ENCODE measurements at regions not wholly inside any gene's neighbourhood (a gene's known extent, or its start where the extent isn't known, plus 50 kb on each side); places are given as distances from the start of the nearest gene placed in this dataset.

DNA sequence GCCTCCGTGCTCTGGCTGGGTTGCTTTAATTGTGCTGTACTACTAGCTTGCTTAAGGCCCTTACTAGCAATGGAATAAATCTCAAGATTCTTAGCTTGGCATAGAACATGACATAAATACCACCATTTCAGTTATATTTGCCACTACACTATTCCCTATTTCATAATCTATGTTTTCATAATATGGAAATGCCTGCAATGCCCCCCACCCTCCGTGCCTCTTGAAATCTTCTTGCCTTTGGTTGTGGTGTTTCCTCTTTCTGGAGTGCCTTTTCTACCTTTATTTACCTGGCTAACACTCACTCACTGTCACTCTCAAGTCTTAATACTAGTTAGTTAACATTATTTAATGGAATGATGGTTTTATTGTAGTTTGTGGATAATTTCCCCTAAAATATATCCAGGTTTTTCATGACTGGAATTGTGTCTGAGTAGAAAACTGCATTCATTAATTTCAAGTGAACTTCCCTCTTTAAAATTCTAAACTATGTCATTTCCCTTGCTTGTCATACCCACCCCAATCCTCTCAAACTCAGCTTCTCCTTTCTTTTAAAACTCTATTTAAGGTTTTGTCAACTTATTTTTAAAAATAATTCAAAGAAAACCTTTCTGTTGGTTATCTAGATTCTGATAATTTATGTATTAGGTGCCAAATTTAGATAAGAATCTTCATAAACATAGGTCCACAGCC lies 521.7 kb upstream of the DAB2 start:
- Histone ChIP-seq H3K27me3 (ENCODE audit: control insufficient read depth, insufficient read depth, low read length) (no peaks in the 10 kb centered on the region), H4K20me1 (ENCODE audit: control insufficient read depth, extremely low read depth, insufficient read depth, low read length) (no peaks in the 10 kb centered on the region), H3K9ac (ENCODE audit: insufficient read depth, low read length) (no peak overlapping the region), H3K9me3 (ENCODE audit: control insufficient read depth, insufficient read depth, low read depth, low read length) (no peaks in the 10 kb centered on the region), H3K27ac (ENCODE audit: insufficient read depth, low read length) (no peak overlapping the region), H3K4me2 (ENCODE audit: extremely low read depth, insufficient read depth, low read length) (no peak overlapping the region), H3K79me2 (ENCODE audit: control insufficient read depth, insufficient read depth, low read length) (no peaks in the 10 kb centered on the region), H3K36me3 (ENCODE audit: control insufficient read depth, insufficient read depth, low read length) (no peaks in the 10 kb centered on the region), H3K4me3 (replicated peaks in 1 of 4; ENCODE audit: control extremely low read depth in 1 of 4, insufficient read depth in 1 of 4, low read depth in 3 of 4, low read length in 4 of 4) (no peak overlapping the region), H3K4me1 (ENCODE audit: control insufficient read depth, extremely low read depth, insufficient read depth, low read length) (no peaks in the 10 kb centered on the region), H2AFZ (ENCODE audit: low read length) (no peak overlapping the region)
- DNase-seq (ENCODE audit: low read depth in 2 of 2), result no peak
- TF ChIP-seq EZH2 (IDR thresholded peaks at IDR 0.05; ENCODE audit: low read length, missing control alignments), result no peak
- TF ChIP-seq, protein P1, sequence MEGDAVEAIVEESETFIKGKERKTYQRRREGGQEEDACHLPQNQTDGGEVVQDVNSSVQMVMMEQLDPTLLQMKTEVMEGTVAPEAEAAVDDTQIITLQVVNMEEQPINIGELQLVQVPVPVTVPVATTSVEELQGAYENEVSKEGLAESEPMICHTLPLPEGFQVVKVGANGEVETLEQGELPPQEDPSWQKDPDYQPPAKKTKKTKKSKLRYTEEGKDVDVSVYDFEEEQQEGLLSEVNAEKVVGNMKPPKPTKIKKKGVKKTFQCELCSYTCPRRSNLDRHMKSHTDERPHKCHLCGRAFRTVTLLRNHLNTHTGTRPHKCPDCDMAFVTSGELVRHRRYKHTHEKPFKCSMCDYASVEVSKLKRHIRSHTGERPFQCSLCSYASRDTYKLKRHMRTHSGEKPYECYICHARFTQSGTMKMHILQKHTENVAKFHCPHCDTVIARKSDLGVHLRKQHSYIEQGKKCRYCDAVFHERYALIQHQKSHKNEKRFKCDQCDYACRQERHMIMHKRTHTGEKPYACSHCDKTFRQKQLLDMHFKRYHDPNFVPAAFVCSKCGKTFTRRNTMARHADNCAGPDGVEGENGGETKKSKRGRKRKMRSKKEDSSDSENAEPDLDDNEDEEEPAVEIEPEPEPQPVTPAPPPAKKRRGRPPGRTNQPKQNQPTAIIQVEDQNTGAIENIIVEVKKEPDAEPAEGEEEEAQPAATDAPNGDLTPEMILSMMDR (conservative IDR thresholded peaks at IDR 0.05 in 1 of 2, IDR thresholded peaks at IDR 0.05 in 1 of 2; ENCODE audit: low read depth in 1 of 2, low read length in 2 of 2), result no peak

DNA sequence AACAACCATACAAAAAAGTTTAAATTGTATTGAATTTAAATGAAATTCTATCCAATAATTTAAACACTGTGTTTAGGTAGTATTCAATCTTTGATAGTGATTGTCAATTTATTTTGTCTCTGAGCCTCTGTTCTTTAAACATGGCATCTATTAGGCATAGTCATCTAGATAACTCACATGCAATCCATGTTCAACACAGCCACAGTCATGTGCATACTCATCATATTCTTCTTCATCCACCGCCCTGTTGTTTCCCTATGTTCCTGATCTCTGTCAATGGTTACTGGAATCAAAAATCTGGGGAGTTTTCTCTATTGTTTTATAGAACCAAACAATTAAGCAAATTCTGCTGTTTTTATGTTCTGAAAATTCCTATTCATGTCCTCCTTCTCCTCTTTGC lies 521.1 kb upstream of the DAB2 start:
- DNase-seq (ENCODE audit: low read depth in 2 of 2), result no peak
- no peaks in the 10 kb centered on the region for H3K9me3 ChIP-seq (ENCODE audit: control insufficient read depth, insufficient read depth, low read depth, low read length)
- H2AFZ ChIP-seq (ENCODE audit: low read length), result no peak overlapping the region
- H3K9ac ChIP-seq (ENCODE audit: insufficient read depth, low read length), result no peak overlapping the region
- no peak overlapping the region for H3K4me3 ChIP-seq (replicated peaks in 1 of 4; ENCODE audit: control extremely low read depth in 1 of 4, insufficient read depth in 1 of 4, low read depth in 3 of 4, low read length in 4 of 4)
- H3K79me2 ChIP-seq (ENCODE audit: control insufficient read depth, insufficient read depth, low read length), result no peaks in the 10 kb centered on the region
- H3K27me3 ChIP-seq (ENCODE audit: control insufficient read depth, insufficient read depth, low read length), result no peaks in the 10 kb centered on the region
- no peaks in the 10 kb centered on the region for H3K4me1 ChIP-seq (ENCODE audit: control insufficient read depth, extremely low read depth, insufficient read depth, low read length)
- H3K4me2 ChIP-seq (ENCODE audit: extremely low read depth, insufficient read depth, low read length), result no peak overlapping the region
- H3K27ac ChIP-seq (ENCODE audit: insufficient read depth, low read length), result no peak overlapping the region
- no peaks in the 10 kb centered on the region for H4K20me1 ChIP-seq (ENCODE audit: control insufficient read depth, extremely low read depth, insufficient read depth, low read length)
- no peaks in the 10 kb centered on the region for H3K36me3 ChIP-seq (ENCODE audit: control insufficient read depth, insufficient read depth, low read length)
- TF ChIP-seq, protein P1 (conservative IDR thresholded peaks at IDR 0.05 in 1 of 2, IDR thresholded peaks at IDR 0.05 in 1 of 2; ENCODE audit: low read depth in 1 of 2, low read length in 2 of 2), result no peak
- TF ChIP-seq EZH2 (IDR thresholded peaks at IDR 0.05; ENCODE audit: low read length, missing control alignments), result no peak

DNA sequence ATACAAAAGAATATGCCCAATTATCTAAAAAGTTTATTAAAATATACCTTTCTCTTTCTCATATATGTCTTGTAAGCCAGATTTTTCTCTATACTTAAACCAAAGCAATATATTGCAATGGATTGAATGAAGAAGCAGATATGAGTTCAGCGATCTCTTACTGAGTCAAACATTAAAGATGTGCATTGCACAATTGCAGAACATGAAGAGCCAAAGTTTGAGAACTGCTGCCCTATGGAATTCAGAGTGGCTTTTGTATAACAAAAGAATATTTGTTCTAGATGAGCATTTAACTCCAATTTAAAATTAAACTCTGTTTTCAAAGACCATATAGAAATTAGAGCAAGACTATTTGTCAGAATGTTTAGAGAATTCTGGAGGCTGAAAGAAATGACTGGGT lies 519.0 kb upstream of the DAB2 start:
- Histone ChIP-seq H2AFZ (ENCODE audit: low read length) (no peak overlapping the region), H3K4me3 (replicated peaks in 1 of 4; ENCODE audit: control extremely low read depth in 1 of 4, insufficient read depth in 1 of 4, low read depth in 3 of 4, low read length in 4 of 4) (no peak overlapping the region), H3K9me3 (ENCODE audit: control insufficient read depth, insufficient read depth, low read depth, low read length) (no peaks in the 10 kb centered on the region), H3K27ac (ENCODE audit: insufficient read depth, low read length) (no peak overlapping the region), H3K4me2 (ENCODE audit: extremely low read depth, insufficient read depth, low read length) (no peak overlapping the region), H3K9ac (ENCODE audit: insufficient read depth, low read length) (no peak overlapping the region), H3K36me3 (ENCODE audit: control insufficient read depth, insufficient read depth, low read length) (no peaks in the 10 kb centered on the region), H3K27me3 (ENCODE audit: control insufficient read depth, insufficient read depth, low read length) (no peaks in the 10 kb centered on the region), H4K20me1 (ENCODE audit: control insufficient read depth, extremely low read depth, insufficient read depth, low read length) (no peaks in the 10 kb centered on the region), H3K79me2 (ENCODE audit: control insufficient read depth, insufficient read depth, low read length) (no peaks in the 10 kb centered on the region), H3K4me1 (ENCODE audit: control insufficient read depth, extremely low read depth, insufficient read depth, low read length) (no peaks in the 10 kb centered on the region)
- DNase-seq (ENCODE audit: low read depth in 2 of 2), result peak in 1 of 2 donors; percentile 56
- no peak for TF ChIP-seq EZH2 (IDR thresholded peaks at IDR 0.05; ENCODE audit: low read length, missing control alignments)
- TF ChIP-seq, protein P1 (conservative IDR thresholded peaks at IDR 0.05 in 1 of 2, IDR thresholded peaks at IDR 0.05 in 1 of 2; ENCODE audit: low read depth in 1 of 2, low read length in 2 of 2), result no peak

Data from fibroblast of lung (primary cell).